RWPE2 (cell line): ENCODE measurements at regions not wholly inside any gene's neighbourhood (a gene's known extent, or its start where the extent isn't known, plus 50 kb on each side); places are given as distances from the start of the nearest gene placed in this dataset.

Experiments
- ATAC-seq: fragments of 200-7000 bp; cut with Tn5 transposase; 3 replicates; pipeline ENCODE4 v1.9.1; 2021; ENCODE audit warnings: low read depth
- DNase-seq: peaks from one replicate; pipeline ENCODE4 v3.0.0-alpha.2; 2020; ENCODE audit warnings: low spot score
- H3K27ac ChIP-seq: fragments of 450-650 bp; 2 replicates; pipeline ENCODE4 v1.5.1; 2017; ENCODE audit warnings: mild to moderate bottlenecking; ENCODE audit not compliant: poor library complexity, severe bottlenecking
- H3K27me3 ChIP-seq: fragments of 250-450 bp; sonication (Bioruptor Pico); 2 replicates; pipeline ENCODE4 v1.5.1; 2021; ENCODE audit warnings: mild to moderate bottlenecking, moderate library complexity; ENCODE audit not compliant: insufficient read depth, poor library complexity, severe bottlenecking
- H3K36me3 ChIP-seq: fragments of 250-450 bp; sonication (Bioruptor Pico); 2 replicates; pipeline ENCODE4 v1.5.1; 2020; ENCODE audit warnings: low read depth, mild to moderate bottlenecking, moderate library complexity
- H3K4me1 ChIP-seq: fragments of 250-450 bp; sonication (Bioruptor Pico); 2 replicates; pipeline ENCODE4 v1.5.1; 2021; ENCODE audit warnings: mild to moderate bottlenecking, moderate library complexity; ENCODE audit not compliant: insufficient read depth, poor library complexity, severe bottlenecking
- H3K4me3 ChIP-seq: fragments of 250-450 bp; sonication (Bioruptor Pico); 2 replicates; pipeline ENCODE4 v1.5.1; 2021; ENCODE audit warnings: mild to moderate bottlenecking, moderate library complexity; ENCODE audit not compliant: severe bottlenecking
- H3K9me3 ChIP-seq: fragments of 250-450 bp; sonication (Bioruptor Pico); 2 replicates; pipeline ENCODE4 v1.5.1; 2021; ENCODE audit warnings: mild to moderate bottlenecking, moderate library complexity; ENCODE audit not compliant: severe bottlenecking
- TF ChIP-seq, protein P1 (sequence below): fragments of 450-650 bp; IDR thresholded peaks from one replicate; pipeline ENCODE4 v1.5.1; 2017; ENCODE audit warnings: mild to moderate bottlenecking, moderate library complexity; ENCODE audit not compliant: poor library complexity, severe bottlenecking

GRCh38 chr11:81487109-81487508 is 1246.6 kb downstream of the FAM181B start:
- Histone ChIP-seq H3K27me3 (no peaks in the 10 kb centered on the region), H3K4me3 (no peak overlapping the region), H3K27ac (no peak overlapping the region), H3K9me3 (no peaks in the 10 kb centered on the region), H3K36me3 (no peaks in the 10 kb centered on the region), H3K4me1 (no peaks in the 10 kb centered on the region)
- TF ChIP-seq, protein P1, sequence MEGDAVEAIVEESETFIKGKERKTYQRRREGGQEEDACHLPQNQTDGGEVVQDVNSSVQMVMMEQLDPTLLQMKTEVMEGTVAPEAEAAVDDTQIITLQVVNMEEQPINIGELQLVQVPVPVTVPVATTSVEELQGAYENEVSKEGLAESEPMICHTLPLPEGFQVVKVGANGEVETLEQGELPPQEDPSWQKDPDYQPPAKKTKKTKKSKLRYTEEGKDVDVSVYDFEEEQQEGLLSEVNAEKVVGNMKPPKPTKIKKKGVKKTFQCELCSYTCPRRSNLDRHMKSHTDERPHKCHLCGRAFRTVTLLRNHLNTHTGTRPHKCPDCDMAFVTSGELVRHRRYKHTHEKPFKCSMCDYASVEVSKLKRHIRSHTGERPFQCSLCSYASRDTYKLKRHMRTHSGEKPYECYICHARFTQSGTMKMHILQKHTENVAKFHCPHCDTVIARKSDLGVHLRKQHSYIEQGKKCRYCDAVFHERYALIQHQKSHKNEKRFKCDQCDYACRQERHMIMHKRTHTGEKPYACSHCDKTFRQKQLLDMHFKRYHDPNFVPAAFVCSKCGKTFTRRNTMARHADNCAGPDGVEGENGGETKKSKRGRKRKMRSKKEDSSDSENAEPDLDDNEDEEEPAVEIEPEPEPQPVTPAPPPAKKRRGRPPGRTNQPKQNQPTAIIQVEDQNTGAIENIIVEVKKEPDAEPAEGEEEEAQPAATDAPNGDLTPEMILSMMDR, result no peak
- no peak for ATAC-seq
- DNase-seq, result no peak

DNA sequence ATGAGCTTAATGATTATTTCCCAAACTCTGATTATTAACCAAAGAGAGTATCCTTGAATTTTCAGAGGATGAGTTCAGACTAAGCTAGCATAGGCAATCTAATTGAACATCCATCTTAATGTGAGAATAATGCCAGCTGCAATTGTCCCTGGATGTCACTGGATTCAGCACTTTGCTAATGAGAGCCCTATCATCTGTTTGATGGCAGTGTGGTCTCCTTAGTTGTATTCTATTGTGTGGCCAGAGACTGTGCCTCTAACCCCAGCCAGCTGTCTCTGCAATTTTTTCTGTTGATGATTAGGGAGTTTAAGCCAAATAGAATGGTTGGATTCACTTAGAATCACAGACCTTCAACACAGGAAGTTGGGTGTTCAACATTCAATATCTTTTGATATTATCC is 1249.5 kb downstream of the FAM181B start:
- H3K27me3 ChIP-seq, result no peaks in the 10 kb centered on the region
- H3K4me3 ChIP-seq, result no peak overlapping the region
- H3K27ac ChIP-seq, result no peak overlapping the region
- DNase-seq (no peak), ATAC-seq (no peak)
- no peaks in the 10 kb centered on the region for H3K4me1 ChIP-seq
- TF ChIP-seq, protein P1, result no peak
- H3K9me3 ChIP-seq, result no peaks in the 10 kb centered on the region
- no peaks in the 10 kb centered on the region for H3K36me3 ChIP-seq

- DNase-seq (no peak), ATAC-seq (no peak)
- Histone ChIP-seq H3K9me3 (no peaks in the 10 kb centered on the region), H3K36me3 (no peaks in the 10 kb centered on the region), H3K4me1 (no peaks in the 10 kb centered on the region), H3K4me3 (no peak overlapping the region), H3K27me3 (no peaks in the 10 kb centered on the region), H3K27ac (no peak overlapping the region)
- TF ChIP-seq, protein P1, result no peak
These were observed 1256.4 kb downstream of the FAM181B start for GRCh38 chr11:81477277-81477676.

DNA sequence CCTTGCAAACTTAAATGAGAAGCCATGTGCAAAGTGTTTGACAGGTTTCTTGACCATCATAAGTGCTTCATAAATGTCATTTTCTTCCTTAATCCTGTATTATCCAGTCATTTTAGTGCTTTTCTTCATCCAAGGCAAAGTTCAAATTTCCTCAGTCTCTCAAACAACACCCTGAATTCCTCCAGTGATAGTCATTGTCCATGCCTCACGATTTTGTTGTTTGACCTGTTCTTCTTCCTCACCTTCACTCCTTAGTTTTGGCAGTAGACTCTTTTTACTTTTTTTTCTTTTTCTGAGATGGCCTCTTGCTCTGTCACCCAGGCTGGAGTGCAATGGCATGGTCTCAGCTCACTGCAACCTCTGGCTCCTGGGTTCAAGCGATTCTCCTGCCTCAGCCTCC is 1257.3 kb downstream of the FAM181B start:
- Histone ChIP-seq H3K4me1 (no peaks in the 10 kb centered on the region), H3K9me3 (no peaks in the 10 kb centered on the region), H3K27me3 (no peaks in the 10 kb centered on the region), H3K36me3 (no peaks in the 10 kb centered on the region), H3K27ac (no peak overlapping the region), H3K4me3 (no peak overlapping the region)
- ATAC-seq (no peak), DNase-seq (no peak)
- TF ChIP-seq, protein P1, result no peak

- no peak overlapping the region for H3K4me3 ChIP-seq
- H3K9me3 ChIP-seq, result no peaks in the 10 kb centered on the region
- DNase-seq, result no peak
- TF ChIP-seq, protein P1, result no peak
- no peak for ATAC-seq
- no peaks in the 10 kb centered on the region for H3K36me3 ChIP-seq
- H3K4me1 ChIP-seq, result no peaks in the 10 kb centered on the region
- H3K27me3 ChIP-seq, result no peaks in the 10 kb centered on the region
- no peak overlapping the region for H3K27ac ChIP-seq
These were observed 1261.0 kb downstream of the FAM181B start for GRCh38 chr11:81472646-81473045.
